G401.6 (cell line): ENCODE measurements at regions not wholly inside any gene's neighbourhood (a gene's known extent, or its start where the extent isn't known, plus 50 kb on each side); places are given as distances from the start of the nearest gene placed in this dataset.

ENCODE experiments used
- FAIRE-seq: peaks from 2 replicates; lab custom pipeline; 2012; peaks lifted over from hg19 to GRCh38; lab: Jason Lieb, UNC

DNA sequence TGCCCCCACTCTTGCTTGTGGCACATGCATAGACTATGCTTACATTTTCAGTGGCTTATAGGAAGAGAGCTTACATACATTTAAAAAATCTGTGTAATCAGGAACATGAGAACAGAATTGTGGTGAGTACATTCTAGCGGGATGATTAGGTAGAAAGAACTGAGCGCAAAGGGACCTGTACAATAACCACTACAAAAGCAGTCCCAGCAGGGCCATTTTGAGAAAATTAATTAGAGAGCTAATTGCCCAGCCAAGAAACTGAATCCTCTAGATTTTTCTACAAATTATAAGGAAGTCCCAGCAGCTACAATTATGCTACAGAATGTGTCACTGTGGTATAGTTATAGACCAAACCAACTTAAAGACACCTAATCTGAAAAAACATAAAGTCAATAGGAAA is 105.6 kb upstream of the TNFAIP3 start:
- no peak for FAIRE-seq

DNA sequence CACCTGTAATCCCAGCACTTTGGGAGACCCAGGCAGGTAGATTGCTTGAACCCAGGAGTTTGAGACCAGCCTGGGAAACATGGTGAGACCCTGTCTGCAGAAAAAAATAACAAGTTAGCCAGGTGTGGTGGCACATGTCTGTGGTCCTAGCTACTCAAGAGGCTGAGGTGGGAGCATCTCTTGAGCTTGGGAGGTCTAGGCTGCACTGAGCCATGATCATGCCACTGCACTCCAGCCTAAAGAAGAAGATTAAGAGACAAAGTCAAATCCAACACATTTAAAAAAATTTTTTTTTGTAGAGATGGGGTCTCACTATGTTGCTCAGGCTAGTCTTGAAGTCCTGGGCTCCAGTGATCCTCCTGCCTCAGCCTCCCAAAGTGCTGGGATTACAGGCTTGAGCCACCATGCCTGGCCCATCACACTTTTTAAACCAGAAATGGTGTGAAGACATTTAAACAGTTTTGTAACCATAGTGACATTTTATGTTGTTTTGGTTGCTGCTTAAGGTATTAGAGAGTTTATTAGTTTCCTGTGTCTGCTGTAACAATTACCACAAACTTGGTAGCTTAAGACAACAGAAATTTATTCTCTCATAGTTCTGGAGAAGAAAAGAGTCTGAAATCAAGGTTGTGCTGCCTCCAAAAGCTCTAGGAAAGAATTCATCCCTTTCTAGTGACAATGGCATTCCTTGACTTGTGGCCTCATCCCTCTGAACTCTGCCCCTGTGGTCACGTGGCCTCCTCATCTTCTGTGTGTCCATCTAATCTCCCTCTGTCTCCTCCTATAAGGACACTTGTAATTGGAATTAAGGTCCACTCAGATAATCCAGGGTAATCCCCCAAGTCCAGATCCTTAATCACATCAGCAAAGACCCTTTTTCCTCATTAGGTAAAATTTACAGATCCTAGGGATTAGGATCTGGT is 104.6 kb upstream of the TNFAIP3 start:
- no peak for FAIRE-seq

GRCh38 chr6:137763436-137763835 is 103.6 kb upstream of the TNFAIP3 start:
- FAIRE-seq = no peak

DNA sequence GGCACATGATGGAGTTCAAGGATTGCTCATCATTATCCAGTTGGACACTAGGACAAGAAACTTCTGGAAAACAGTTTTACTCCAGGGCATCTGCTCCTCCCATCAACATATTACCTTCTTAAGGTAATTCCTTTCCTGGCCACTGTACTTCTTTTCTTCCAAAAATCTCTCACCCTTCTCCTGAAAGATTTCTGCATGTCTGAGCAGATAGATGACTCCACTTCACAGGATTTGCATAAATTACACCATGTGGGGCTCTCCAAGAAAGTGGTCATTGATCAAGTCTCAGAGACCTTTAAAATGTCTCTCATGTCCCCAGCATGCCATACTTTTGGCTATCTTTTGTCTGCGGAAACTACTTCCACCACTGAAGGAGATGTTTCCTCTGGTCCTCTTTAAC is 103.2 kb upstream of the TNFAIP3 start:
- no peak for FAIRE-seq

GRCh38 chr6:137764464-137764863 is 102.6 kb upstream of the TNFAIP3 start:
- no peak for FAIRE-seq

DNA sequence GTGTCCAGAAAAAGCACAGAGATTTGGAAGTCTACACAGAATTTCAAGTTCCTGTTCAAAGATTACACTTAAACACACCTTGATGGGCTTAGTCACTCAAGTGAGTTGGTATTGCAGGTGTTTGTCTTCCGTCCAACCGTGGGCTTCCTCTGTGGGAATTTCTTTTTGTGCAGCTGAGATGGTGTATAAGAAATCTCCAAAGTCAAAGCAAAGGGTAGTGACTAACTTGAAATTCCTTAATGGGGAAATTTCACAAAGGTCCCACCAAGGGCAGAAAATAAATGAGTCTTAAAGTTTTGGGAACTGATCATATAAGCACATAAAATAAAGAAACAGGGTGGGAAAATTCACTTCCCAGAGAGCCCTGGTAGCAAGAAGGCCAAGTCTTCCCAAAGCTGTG is 102.0 kb upstream of the TNFAIP3 start:
- no peak for FAIRE-seq

DNA sequence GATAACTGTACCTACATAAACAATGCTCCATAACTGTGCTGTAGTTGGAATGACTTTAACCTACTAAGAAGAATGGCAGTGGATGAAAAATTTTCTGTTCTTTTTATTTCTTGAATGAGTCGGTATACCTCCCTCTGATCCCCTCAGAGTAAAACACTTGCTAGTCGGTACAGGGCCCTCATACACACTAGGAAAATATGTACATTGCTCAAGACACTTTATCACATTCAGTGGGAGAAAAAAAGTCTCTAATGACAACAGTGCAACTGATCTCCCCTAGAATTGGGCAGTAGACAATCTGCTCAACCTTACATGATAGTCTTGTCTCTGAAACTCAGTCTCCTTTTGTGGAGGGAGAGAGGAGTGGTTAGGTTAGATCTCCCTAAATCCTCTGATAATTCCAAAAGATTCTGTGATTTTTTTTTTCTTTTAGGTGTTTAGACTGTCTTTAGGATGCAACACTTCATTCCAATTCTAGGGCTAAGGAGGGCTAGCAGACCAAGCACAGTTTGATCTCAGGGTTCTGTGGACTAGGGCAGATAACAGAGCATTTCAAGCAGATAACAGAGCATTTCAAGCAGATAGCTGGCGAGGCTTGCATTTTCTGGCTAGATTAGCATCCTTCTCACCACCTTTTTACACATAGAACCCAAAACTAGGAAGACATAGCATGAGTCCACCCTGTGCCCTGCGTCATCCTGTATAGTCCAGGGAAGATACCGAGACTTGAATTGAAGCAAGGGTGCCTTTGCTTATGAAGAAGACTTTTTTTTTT is 100.3 kb upstream of the TNFAIP3 start:
- no peak for FAIRE-seq

DNA sequence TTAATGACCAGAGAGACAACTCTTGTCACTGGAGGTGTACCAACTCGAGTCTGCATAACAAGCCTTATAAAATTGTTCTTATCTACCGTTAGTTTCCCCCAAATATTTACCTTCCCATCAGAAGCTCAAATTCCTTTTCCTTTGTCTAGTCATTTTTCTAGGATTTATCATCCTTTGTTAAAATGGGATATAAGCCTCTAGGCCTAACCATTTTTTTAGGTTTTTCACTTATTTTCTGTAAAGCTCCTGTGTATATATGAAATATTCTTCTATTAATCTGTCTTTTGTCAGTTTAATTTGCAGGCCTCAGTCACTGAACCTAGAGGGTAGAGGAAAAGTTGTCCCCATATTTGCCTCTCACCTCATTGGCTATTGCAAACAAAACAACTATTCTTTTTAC is 99.6 kb upstream of the TNFAIP3 start:
- FAIRE-seq = no peak

GRCh38 chr6:137767911-137768690 is 99.0 kb upstream of the TNFAIP3 start:
- FAIRE-seq = no peak

DNA sequence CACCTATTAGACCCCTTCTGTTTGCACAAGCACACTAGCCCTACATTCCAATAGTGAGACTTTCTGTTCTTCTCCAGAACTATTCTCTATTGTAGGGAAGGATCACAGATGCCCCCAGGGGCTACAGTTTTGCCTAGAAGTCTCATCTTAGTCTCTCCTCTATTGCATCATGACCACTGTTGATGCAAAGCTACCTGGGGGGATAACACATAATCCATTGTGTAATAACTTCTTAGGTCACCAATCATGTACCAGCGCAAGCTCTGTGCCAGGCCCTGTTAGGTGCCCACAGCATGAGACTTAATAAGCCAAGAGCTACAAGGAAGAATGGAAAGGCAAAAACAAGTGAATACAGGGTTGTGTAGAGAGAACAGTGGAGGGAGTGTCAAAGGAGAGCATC is 98.1 kb upstream of the TNFAIP3 start:
- FAIRE-seq = no peak

- no peak for FAIRE-seq
Measured at GRCh38 chr6:137769797-137770362, 97.2 kb upstream of the TNFAIP3 start.

DNA sequence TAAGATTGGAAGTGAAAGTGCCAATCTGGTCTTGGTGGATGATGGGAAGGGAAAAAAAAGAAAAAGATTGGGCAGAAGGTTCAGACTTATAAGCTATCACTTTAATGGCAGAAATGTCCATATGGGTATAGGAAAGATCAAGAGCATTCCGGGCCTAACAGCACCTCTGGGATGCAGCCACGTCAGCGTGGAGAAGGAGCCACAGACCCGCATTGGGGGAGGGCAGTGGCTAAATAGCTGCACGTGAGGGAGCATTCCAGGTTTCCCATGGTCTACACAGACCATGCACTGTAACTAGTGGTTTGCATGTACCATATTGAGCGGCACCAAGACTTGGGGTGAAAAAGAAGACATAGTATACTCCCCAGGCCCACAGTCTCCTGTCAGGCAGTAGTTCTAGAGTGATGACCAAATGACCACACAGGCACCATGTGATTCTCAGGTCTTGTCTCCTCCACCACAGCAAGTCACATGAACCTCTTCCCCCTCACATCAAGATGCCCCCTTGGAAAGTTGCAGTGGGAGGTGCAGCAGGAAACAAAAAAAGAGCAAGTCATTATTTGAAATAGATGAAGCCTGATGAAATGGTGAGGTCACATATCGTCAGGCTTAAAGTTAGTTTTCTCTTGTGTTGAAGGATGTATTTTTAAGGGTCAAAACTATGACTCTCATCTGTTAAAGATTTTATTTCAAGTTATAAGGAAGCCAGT is 94.4 kb upstream of the TNFAIP3 start:
- FAIRE-seq = no peak

- FAIRE-seq = no peak
Measured at GRCh38 chr6:137775227-137775626, 91.8 kb upstream of the TNFAIP3 start.

DNA sequence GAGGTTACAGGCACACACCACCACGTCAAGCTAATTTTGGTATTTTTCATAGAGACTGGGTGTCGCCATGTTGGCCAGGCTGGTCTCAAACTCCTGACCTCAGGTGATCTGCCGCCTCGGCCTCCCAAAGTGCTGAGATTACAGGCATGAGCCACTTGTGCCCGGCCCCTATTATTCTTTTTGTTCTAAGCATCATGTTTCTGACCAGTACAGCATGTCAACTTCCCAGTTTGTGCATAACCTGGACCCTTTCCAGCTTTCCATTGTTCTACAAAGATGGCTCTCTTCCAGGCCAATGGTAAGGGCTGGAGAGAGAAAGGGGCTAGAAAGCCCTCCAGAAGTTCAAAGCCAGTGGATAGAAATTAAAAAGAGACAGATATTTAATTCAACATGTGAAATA is 91.3 kb upstream of the TNFAIP3 start:
- no peak for FAIRE-seq

DNA sequence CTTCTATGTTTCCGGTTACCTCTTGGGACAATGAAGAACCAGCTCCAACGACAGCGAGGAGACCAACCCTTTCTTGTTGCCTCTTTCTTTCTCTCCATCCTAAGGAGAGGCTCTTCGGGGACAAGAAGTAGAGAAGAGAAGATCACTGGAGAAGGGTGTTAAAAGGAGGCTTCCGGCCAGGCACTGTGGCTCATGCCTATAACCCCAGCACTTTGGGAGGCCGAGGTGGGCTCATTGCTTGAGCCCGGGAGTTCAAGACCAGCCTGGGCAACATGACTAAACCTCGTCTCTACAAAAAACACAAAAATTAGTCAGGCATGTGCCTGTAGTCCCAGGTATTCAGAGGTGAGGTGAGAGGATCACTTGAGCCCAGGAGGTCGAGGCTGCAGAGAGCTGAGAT is 90.8 kb upstream of the TNFAIP3 start:
- no peak for FAIRE-seq

DNA sequence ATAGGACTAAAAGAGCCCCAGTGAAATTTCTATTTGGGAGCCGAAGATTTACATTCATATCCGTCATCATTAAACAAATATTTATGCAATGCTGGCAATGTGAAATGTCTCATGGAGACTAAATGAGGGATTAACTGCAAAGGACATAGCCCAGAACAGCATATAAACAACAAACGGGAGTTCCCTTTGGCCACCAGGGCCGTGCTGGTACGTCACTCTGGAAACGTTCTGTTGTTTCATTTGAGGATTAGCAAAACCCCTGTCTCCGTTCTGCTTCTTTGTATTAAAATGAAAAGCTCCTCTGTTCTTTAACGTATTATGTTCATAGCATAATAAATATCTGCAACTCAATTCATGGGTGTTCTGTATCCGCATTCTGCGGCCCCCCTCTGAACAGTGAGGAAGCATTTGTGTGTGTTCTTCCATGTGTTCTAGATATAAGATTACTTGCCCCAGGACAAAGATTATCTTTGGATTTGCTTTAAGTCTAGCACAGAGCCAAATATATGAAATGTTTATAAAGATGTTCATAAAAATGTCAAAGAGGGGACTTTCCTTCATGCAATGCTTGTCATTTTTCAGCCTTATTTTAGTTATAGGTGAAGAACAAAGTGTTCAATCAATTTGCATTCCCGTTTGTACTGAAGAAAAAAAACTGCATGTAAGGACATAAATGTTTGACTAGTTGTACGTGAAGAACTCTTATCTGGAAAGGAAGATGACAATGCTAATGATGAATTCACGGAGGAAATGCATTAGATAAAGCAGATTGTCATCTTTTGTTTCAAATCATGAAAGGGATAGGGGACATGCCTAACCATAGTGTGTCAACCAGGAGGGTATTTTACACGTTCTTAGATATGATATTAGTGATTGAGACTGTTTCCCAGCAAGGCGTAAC is 90.0 kb upstream of the TNFAIP3 start:
- no peak for FAIRE-seq

DNA sequence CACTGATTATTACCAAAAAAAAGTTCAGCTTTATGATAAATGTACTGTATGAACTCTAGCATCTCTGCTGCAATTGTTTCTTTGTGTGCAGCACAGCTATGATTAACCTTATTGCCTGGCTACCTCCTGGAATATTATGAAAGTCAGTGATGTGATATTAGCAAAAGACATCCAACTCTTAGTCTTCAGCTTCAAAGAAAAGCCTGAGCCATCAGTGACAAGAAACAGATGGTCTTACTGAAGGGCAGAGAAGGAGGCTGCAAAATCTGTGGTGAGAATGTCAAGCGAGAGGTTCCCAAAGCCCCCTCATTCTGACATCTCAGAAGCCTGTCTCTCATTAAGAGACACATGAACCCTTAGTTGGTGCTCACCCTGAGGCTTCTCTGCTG is 89.4 kb upstream of the TNFAIP3 start:
- FAIRE-seq = no peak

GRCh38 chr6:137779982-137780381 is 87.1 kb upstream of the TNFAIP3 start:
- FAIRE-seq = no peak

- no peak for FAIRE-seq
Measured at GRCh38 chr6:137780447-137781034, 86.5 kb upstream of the TNFAIP3 start.

DNA sequence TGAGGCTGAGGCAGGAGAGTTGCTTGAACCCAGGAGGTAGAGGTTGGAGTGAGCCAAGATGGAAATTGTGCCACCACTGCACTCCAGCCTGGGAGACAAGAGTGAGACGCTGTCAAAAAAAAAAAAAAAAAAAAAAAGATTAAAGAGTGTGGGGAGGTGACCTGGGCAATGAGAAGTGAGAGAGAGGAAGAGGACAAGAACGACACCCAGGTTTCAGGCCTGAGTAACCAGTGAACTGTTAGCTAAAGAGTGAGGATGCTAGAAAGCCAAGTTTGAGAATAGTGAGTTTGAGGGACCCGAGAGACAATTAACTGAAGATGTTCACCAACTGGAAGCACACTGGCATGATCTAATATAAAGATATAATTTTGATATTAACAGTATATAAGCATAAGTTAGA is 85.4 kb upstream of the TNFAIP3 start:
- no peak for FAIRE-seq
